ENCODE measurements at regions not wholly inside any gene's neighbourhood (a gene's known extent, or its start where the extent isn't known, plus 50 kb on each side); places are given as distances from the start of the nearest gene placed in this dataset.

DNA sequence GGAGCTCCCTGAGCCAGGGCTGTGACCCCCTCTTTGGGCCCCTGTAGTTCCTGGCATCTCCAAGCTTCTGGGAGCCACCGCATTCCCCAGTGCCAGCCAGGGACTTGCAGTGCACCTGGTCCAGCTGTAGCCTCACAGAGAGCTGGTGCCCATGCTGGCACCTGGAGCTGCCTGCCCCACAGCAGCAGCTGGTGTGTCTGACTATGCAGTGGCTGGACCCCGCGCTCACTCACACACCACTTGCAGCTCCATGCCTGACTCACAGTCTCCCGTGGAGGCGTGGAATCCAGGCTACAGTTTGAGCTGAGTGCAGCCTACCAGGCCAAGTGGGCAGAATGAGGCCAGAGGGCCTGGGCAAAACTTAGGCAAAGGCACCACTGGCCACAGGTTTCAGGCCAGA is 102.2 kb upstream of the NAMPT start:
- TF ChIP-seq CTCF (IDR thresholded peaks at IDR 0.05) (no peak), POLR2A (IDR thresholded peaks at IDR 0.05) (no peak)

Measured in Peyer's patch (tissue), 4 donors.